Aorta (tissue), 5 donors: ENCODE measurements at regions not wholly inside any gene's neighbourhood (a gene's known extent, or its start where the extent isn't known, plus 50 kb on each side); places are given as distances from the start of the nearest gene placed in this dataset.
"Not testable (repeated sequence)": the region's sequence is repeated elsewhere in the genome, so short reads cannot be mapped to it uniquely, and the experiment has no call there.

Experiments
- ATAC-seq: fragments of 200-7000 bp; cut with Tn5 transposase; one replicate; pipeline ENCODE4 v1.9.1; 2022; ENCODE audit warnings: moderate library complexity; ENCODE audit not compliant: low FRiP score
- DNase-seq, 2 donors: peaks; one replicate each; pipeline ENCODE4 v3.0.0-alpha.2; 2020
- H3K27ac ChIP-seq, 2 donors: one replicate each; pipeline ENCODE4 v1.5.1; 2013; ENCODE audit warnings: low read length in 2 of 2, mild to moderate bottlenecking in 2 of 2, moderate library complexity in 2 of 2, control low read depth in 1 of 2, inconsistent platforms in 1 of 2, low read depth in 1 of 2
- H3K27me3 ChIP-seq, 2 donors: one replicate each; pipeline ENCODE4 v1.6.1; 2013; ENCODE audit warnings: control low read depth in 1 of 2, low read length in 1 of 2, mild to moderate bottlenecking in 1 of 2, moderate library complexity in 1 of 2; ENCODE audit not compliant: insufficient read depth in 2 of 2, control insufficient read depth in 1 of 2
- H3K36me3 ChIP-seq, 2 donors: one replicate each; pipeline ENCODE4 v1.6.1; 2013; ENCODE audit warnings: control low read depth in 1 of 2, low read length in 1 of 2, mild to moderate bottlenecking in 1 of 2; ENCODE audit not compliant: insufficient read depth in 2 of 2, control insufficient read depth in 1 of 2
- H3K4me1 ChIP-seq, 2 donors: one replicate each; pipeline ENCODE4 v1.6.1; 2013; ENCODE audit warnings: low read length in 2 of 2, control low read depth in 1 of 2, mild to moderate bottlenecking in 1 of 2, moderate library complexity in 1 of 2; ENCODE audit not compliant: insufficient read depth in 2 of 2, control insufficient read depth in 1 of 2
- H3K4me3 ChIP-seq, 2 donors: one replicate each; pipeline ENCODE4 v1.5.1; 2013; ENCODE audit warnings: low read length in 2 of 2, control low read depth in 1 of 2, mild to moderate bottlenecking in 1 of 2
- H3K9me3 ChIP-seq: one replicate; pipeline ENCODE4 v1.6.1; 2013; ENCODE audit warnings: mild to moderate bottlenecking, low read length; ENCODE audit not compliant: control insufficient read depth
- WGBS, 2 donors: extraction: QIAGEN DNeasy Blood & Tissue Kit; methylation state at CpG; one replicate each; pipeline ENCODE4 v1.1.7; 2013; 5-methylcytosine and 5-hydroxymethylcytosine counted together
- intact Hi-C, 2 donors: fragments of 100-400 bp; cut with DNase I; formaldehyde crosslinking; loops; one replicate each; pipeline versions ENCODE4 v1.14.2 to v1.15.0; 2022
- donor health status: healthy with polysubstance abuse.
- donor health status: Bipolar disorder and iron deficiency.
- donor health status: DM: no; HTN: no; CAD: no.
- donor health status: DM: no; HTN: no; CAD: no.
- donor health status: DM: yes; HTN: yes; CAD: no.

GRCh38 chr2:57402755-57403154 is 643.9 kb upstream of the VRK2 start:
- Histone ChIP-seq H3K27me3 (no peaks in the 10 kb centered on the region), H3K4me1 (no peaks in the 10 kb centered on the region), H3K4me3 (no peak overlapping the region), H3K36me3 (no peaks in the 10 kb centered on the region), H3K27ac (no peak overlapping the region), H3K9me3 (no peaks in the 10 kb centered on the region)
- intact Hi-C loops, result no loop called here
- no peak for ATAC-seq
- DNase-seq, result no peak
- WGBS, 2 donors, result 5 to 6% methylated on average over 1 of the region's 1 CpG

- 49 to 71% methylated on average over 1 of the region's 1 CpG for WGBS, 2 donors
- Histone ChIP-seq H3K9me3 (no peaks in the 10 kb centered on the region), H3K4me1 (no peaks in the 10 kb centered on the region), H3K27ac (no peak overlapping the region), H3K4me3 (no peak overlapping the region), H3K27me3 (no peaks in the 10 kb centered on the region), H3K36me3 (no peaks in the 10 kb centered on the region)
- ATAC-seq (peak; percentile 26), DNase-seq (no peak)
- intact Hi-C loops, result no loop called here
Observed at GRCh38 chr2:57407772-57408201, 638.8 kb upstream of the VRK2 start.

GRCh38 chr2:57408587-57408986 is 638.0 kb upstream of the VRK2 start:
- Histone ChIP-seq H3K4me1 (no peaks in the 10 kb centered on the region), H3K27ac (no peak overlapping the region), H3K36me3 (no peaks in the 10 kb centered on the region), H3K27me3 (no peaks in the 10 kb centered on the region), H3K9me3 (no peaks in the 10 kb centered on the region), H3K4me3 (no peak overlapping the region)
- ATAC-seq (no peak), DNase-seq (no peak)
- 88 to 89% methylated on average over 1 of the region's 1 CpG for WGBS, 2 donors
- intact Hi-C loops, result no loop called here

GRCh38 chr2:57417007-57417406 is 629.6 kb upstream of the VRK2 start:
- H3K27ac ChIP-seq, result no peak overlapping the region
- WGBS, 2 donors, result 56 to 69% methylated on average over 4 of the region's 4 CpGs
- no peaks in the 10 kb centered on the region for H3K4me1 ChIP-seq
- no peak overlapping the region for H3K4me3 ChIP-seq
- DNase-seq (no peak), ATAC-seq (no peak)
- no peaks in the 10 kb centered on the region for H3K9me3 ChIP-seq
- intact Hi-C loops, result no loop called here
- H3K27me3 ChIP-seq, result no peaks in the 10 kb centered on the region
- no peaks in the 10 kb centered on the region for H3K36me3 ChIP-seq

DNA sequence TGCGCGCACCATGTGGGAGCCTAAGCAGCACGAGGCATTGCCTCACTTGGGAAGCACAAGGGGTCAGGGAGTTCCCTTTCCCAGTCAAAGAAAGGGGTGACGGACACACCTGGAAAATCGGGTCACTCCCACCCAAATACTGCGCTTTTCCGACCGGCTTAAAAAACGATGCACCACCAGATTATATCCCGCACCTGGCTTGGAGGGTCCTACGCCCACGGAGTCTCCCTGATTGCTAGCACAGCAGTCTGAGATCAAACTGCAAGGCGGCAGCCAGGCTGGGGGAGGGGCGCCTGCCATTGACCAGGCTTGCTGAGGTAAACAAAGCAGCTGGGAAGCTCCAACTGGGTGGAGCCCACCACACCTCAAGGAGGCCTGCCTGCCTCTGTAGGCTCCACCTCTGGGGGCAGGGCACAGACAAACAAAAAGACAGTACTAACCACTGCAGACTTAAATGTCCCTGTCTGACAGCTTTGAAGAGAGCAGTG is 627.7 kb upstream of the VRK2 start:
- intact Hi-C loops, H3K4me1 ChIP-seq, H3K27ac ChIP-seq, ATAC-seq, H3K27me3 ChIP-seq, DNase-seq, H3K4me3 ChIP-seq, H3K9me3 ChIP-seq, H3K36me3 ChIP-seq: not testable (repeated sequence)
- 83 to 87% methylated on average over 14 of the region's 14 CpGs for WGBS, 2 donors

DNA sequence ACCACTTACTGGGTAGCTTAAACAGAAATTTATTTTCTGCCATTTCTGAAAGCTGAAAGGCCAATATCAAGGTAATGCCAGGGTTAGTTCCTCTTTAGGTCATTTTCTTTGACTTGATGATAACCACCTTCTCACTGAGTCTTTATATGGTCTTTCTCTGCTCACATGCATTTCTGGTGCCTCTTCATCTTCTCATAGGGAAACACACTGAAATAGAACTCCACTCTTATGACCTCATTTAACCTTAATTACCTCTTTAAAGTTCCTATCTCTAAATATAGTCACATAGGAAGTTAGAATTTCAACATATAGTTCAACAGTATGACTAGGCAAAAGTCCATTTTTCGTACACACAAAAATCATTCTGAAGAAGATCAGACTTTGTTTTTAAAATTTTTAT is 616.8 kb upstream of the VRK2 start:
- no peaks in the 10 kb centered on the region for H3K4me1 ChIP-seq
- DNase-seq, result no peak
- H3K36me3 ChIP-seq, result no peaks in the 10 kb centered on the region
- no peak overlapping the region for H3K27ac ChIP-seq
- ATAC-seq, result no peak
- 29 to 76% methylated on average over 1 of the region's 1 CpG for WGBS, 2 donors
- H3K4me3 ChIP-seq, result no peak overlapping the region
- intact Hi-C loops, result no loop called here
- no peaks in the 10 kb centered on the region for H3K27me3 ChIP-seq
- H3K9me3 ChIP-seq, result no peaks in the 10 kb centered on the region

DNA sequence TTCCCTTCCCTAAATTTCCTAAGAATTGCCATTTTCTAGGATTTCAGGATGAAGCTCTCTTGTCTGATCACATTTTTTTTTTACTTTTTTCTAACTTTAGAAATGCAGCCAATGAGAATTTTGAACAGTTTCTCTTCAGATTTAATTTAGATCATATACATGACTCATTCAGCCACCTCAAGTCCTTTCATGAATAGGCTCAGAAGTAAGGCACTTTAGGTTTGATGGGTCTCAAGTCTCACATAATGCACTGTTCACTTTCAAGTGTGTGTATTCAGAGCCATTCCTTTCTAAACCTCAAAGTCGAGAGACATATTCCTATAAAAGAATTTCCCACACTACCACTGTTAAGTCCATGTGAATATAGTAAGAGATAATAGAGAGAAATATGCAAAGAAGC is 614.1 kb upstream of the VRK2 start:
- intact Hi-C loops, result no loop called here
- Histone ChIP-seq H3K4me1 (no peaks in the 10 kb centered on the region), H3K36me3 (no peaks in the 10 kb centered on the region), H3K27me3 (no peaks in the 10 kb centered on the region), H3K4me3 (no peak overlapping the region), H3K27ac (no peak overlapping the region), H3K9me3 (no peaks in the 10 kb centered on the region)
- DNase-seq (no peak), ATAC-seq (no peak)
- WGBS, 2 donors, result 3 to 21% methylated on average over 1 of the region's 1 CpG

DNA sequence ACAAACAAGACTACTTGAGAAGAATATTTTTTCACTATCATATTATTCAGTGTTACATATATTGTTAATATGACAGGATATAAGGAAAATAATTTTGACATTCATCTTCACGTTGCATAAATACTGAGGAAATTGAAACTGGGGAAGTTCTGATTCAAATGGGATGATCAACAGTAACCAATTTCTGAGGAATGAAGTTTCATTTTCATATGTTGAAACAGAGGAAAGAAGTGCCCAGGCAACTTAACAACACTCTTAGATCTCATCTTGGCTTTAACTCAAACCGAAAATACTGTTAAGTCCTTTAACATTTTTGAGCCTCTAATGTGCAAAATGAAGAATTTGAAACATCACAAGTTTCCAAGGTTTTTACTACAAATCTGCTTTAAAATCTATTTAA is 612.2 kb upstream of the VRK2 start:
- 77 to 80% methylated on average over 2 of the region's 2 CpGs for WGBS, 2 donors

GRCh38 chr2:57434972-57435371 is 611.6 kb upstream of the VRK2 start:
- DNase-seq, result no peak
- Histone ChIP-seq H3K27ac (no peak overlapping the region), H3K4me3 (no peak overlapping the region), H3K9me3 (no peaks in the 10 kb centered on the region), H3K4me1 (no peaks in the 10 kb centered on the region), H3K27me3 (no peaks in the 10 kb centered on the region), H3K36me3 (no peaks in the 10 kb centered on the region)
- WGBS, 2 donors, result 94% methylated on average over 1 of the region's 1 CpG
- intact Hi-C loops, result no loop called here
- no peak for ATAC-seq

More for the DNA sequence above, 612.2 kb upstream of the VRK2 start:
- no peak for DNase-seq
- Histone ChIP-seq H3K9me3 (no peaks in the 10 kb centered on the region), H3K4me3 (no peak overlapping the region), H3K36me3 (no peaks in the 10 kb centered on the region), H3K27ac (no peak overlapping the region), H3K4me1 (no peaks in the 10 kb centered on the region), H3K27me3 (no peaks in the 10 kb centered on the region)
- no peak for ATAC-seq
- intact Hi-C loops, result no loop called here
